ENCODE measurements at regions not wholly inside any gene's neighbourhood (a gene's known extent, or its start where the extent isn't known, plus 50 kb on each side); places are given as distances from the start of the nearest gene placed in this dataset.
"Not testable (repeated sequence)": the region's sequence is repeated elsewhere in the genome, so short reads cannot be mapped to it uniquely, and the experiment has no call there.

GRCh38 chr5:162638849-162639248 lies 571.3 kb downstream of the GABRG2 start:
- no peak for DNase-seq

GRCh38 chr5:162641142-162641813 lies 573.7 kb downstream of the GABRG2 start:
- DNase-seq, result no peak

GRCh38 chr5:162654661-162655405 lies 587.3 kb downstream of the GABRG2 start:
- DNase-seq, result no peak

GRCh38 chr5:162657076-162657475 lies 589.5 kb downstream of the GABRG2 start:
- DNase-seq, result no peak

- no peak for DNase-seq
These were observed 597.3 kb downstream of the GABRG2 start for GRCh38 chr5:162664846-162665245.

GRCh38 chr5:162668926-162669325 lies 601.4 kb downstream of the GABRG2 start:
- DNase-seq, result no peak

GRCh38 chr5:162672061-162672460 lies 604.5 kb downstream of the GABRG2 start:
- no peak for DNase-seq

- DNase-seq, result no peak
These were observed 615.7 kb downstream of the GABRG2 start for GRCh38 chr5:162683284-162683683.

GRCh38 chr5:162684145-162684544 lies 616.6 kb downstream of the GABRG2 start:
- no peak for DNase-seq

- DNase-seq, result no peak
These were observed 617.7 kb downstream of the GABRG2 start for GRCh38 chr5:162685302-162685701.

- not testable (repeated sequence) for DNase-seq
These were observed 628.7 kb downstream of the GABRG2 start for GRCh38 chr5:162696272-162696671.

- DNase-seq, result no peak
These were observed 631.8 kb downstream of the GABRG2 start for GRCh38 chr5:162699361-162699760.

- DNase-seq, result no peak
These were observed 636.3 kb downstream of the GABRG2 start for GRCh38 chr5:162703914-162704313.

- DNase-seq, result no peak
These were observed 643.7 kb downstream of the GABRG2 start for GRCh38 chr5:162711244-162711643.

GRCh38 chr5:162719720-162720119 lies 652.1 kb downstream of the GABRG2 start:
- no peak for DNase-seq

- DNase-seq, result no peak
These were observed 653.6 kb downstream of the GABRG2 start for GRCh38 chr5:162721125-162721524.

- no peak for DNase-seq
These were observed 684.8 kb upstream of the CCNG1 start for GRCh38 chr5:162752612-162753011.

GRCh38 chr5:162762119-162762518 lies 675.3 kb upstream of the CCNG1 start:
- DNase-seq, result no peak

GRCh38 chr5:162769019-162769418 lies 668.4 kb upstream of the CCNG1 start:
- DNase-seq, result no peak

- no peak for DNase-seq
These were observed 651.7 kb upstream of the CCNG1 start for GRCh38 chr5:162785673-162786072.

- no peak for DNase-seq
These were observed 651.2 kb upstream of the CCNG1 start for GRCh38 chr5:162786234-162786633.

- DNase-seq, result no peak
These were observed 640.9 kb upstream of the CCNG1 start for GRCh38 chr5:162796507-162796906.

- DNase-seq, result no peak
These were observed 637.1 kb upstream of the CCNG1 start for GRCh38 chr5:162800301-162800700.

- DNase-seq, result no peak
These were observed 636.2 kb upstream of the CCNG1 start for GRCh38 chr5:162801235-162801634.

GRCh38 chr5:162806195-162806594 lies 631.2 kb upstream of the CCNG1 start:
- no peak for DNase-seq
